ENCODE measurements at regions not wholly inside any gene's neighbourhood (a gene's known extent, or its start where the extent isn't known, plus 50 kb on each side); places are given as distances from the start of the nearest gene placed in this dataset.

- TF ChIP-seq CTCF (IDR thresholded peaks at IDR 0.05) (no peak), POLR2A (IDR thresholded peaks at IDR 0.05) (no peak)
These were observed 496.9 kb upstream of the CAMK1G start for GRCh38 chr1:209086486-209087192.
